ENCODE measurements at regions not wholly inside any gene's neighbourhood (a gene's known extent, or its start where the extent isn't known, plus 50 kb on each side); places are given as distances from the start of the nearest gene placed in this dataset.

DNA sequence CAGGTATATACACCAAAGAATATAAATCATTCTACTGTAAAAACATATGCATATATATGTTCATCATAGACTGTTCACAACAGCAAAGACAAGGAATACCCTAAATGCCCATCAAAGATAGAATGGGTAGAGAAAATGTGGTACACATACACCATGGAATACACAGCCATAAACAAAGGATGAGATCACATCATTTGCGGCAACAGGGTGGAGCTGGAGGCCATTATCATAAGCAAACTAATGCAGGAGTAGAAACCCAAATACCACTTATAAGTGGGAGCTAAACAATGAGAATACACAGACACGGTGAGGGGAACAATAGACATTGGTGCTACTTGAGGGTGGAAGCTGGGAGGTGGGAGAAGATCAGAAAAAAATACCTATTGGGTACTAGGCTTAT, 117.6 kb downstream of the COX7C start:
- TF ChIP-seq, protein P1, sequence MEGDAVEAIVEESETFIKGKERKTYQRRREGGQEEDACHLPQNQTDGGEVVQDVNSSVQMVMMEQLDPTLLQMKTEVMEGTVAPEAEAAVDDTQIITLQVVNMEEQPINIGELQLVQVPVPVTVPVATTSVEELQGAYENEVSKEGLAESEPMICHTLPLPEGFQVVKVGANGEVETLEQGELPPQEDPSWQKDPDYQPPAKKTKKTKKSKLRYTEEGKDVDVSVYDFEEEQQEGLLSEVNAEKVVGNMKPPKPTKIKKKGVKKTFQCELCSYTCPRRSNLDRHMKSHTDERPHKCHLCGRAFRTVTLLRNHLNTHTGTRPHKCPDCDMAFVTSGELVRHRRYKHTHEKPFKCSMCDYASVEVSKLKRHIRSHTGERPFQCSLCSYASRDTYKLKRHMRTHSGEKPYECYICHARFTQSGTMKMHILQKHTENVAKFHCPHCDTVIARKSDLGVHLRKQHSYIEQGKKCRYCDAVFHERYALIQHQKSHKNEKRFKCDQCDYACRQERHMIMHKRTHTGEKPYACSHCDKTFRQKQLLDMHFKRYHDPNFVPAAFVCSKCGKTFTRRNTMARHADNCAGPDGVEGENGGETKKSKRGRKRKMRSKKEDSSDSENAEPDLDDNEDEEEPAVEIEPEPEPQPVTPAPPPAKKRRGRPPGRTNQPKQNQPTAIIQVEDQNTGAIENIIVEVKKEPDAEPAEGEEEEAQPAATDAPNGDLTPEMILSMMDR (IDR thresholded peaks at IDR 0.05), result no peak
- no peak for TF ChIP-seq POLR2AphosphoS5 (IDR thresholded peaks at IDR 0.05; ENCODE audit: low read depth, low read length)
